Ovary (tissue), 3 donors: ENCODE measurements at regions not wholly inside any gene's neighbourhood (a gene's known extent, or its start where the extent isn't known, plus 50 kb on each side); places are given as distances from the start of the nearest gene placed in this dataset.

Experiments
- CTCF ChIP-seq, 3 donors: fragments of 450-650 bp in 2 of 3; fragments of 200-600 bp in 1 of 3; IDR thresholded peaks; one replicate each; pipeline versions ENCODE4 v1.5.1 to v1.8.0; 2016 to 2022; ENCODE audit warnings: antibody characterized with exemption in 3 of 3, mild to moderate bottlenecking in 1 of 3
- POLR2A ChIP-seq: fragments of 450-650 bp; IDR thresholded peaks from one replicate; pipeline ENCODE4 v1.6.1; 2017; ENCODE audit warnings: antibody characterized with exemption, mild to moderate bottlenecking, moderate library complexity
- donor health status: DM: no; HTN: no; CAD: no.

DNA sequence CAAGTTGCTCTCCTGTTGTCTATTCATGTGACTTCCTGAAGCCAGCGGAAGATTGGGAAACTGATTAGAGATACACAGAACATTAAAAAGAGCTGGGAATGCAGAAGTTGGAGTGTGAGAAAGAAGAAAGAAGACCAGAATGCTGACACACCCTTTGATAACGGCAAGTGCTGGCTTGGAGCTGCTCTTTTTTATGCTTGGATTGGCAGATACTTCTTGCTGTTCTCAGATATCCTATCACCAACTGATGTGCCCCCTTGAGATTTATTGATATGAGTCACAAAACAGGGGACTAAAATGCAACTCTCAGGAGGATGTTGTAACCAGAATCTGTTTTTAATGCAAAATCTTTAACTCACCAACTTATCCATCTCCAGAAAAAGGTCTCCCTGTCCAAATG lies 56.0 kb upstream of the ASTN2 start:
- TF ChIP-seq CTCF (IDR thresholded peaks at IDR 0.05), result no peak
- TF ChIP-seq POLR2A, result no peak
